ENCODE measurements at regions not wholly inside any gene's neighbourhood (a gene's known extent, or its start where the extent isn't known, plus 50 kb on each side); places are given as distances from the start of the nearest gene placed in this dataset.

DNA sequence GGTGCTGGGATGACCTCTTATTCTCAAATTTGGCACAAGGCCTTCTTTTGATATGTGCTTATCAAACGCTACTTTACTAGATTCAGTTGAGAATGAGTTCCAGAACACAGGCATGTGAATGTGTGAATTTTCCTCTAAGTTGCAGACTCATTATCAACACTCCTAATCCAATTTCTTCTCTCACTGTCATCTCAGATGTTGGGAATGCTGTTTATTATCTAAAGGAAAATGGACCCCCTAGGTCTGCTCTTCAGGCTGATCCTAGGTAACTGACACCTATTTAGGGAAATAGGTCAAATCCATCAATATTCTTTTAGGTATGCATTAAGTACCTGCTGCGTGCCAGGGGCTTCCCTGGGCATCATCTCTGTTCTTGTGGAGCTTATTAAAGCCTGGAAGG, 215.0 kb upstream of the NOX3 start:
- Histone ChIP-seq H3K27me3 (no peaks in the 10 kb centered on the region), H3K9me3 (replicated peaks in 1 of 3) (no peaks in the 10 kb centered on the region), H3K4me1 (replicated peaks in 1 of 2) (no peaks in the 10 kb centered on the region), H3K4me3 (no peak overlapping the region), H3K36me3 (replicated peaks in 1 of 2) (no peaks in the 10 kb centered on the region), H3K27ac (no peak overlapping the region)
- no peak for TF ChIP-seq CTCF (IDR thresholded peaks at IDR 0.05)
- TF ChIP-seq POLR2A (IDR thresholded peaks at IDR 0.05), result no peak
- 81 to 85% (median 83%) methylated on average over 2 of the region's 2 CpGs for WGBS, 4 donors
- no peak for DNase-seq
- intact Hi-C loops (cut with DNase I), result no loop called here

- WGBS, 4 donors, result 58 to 68% (median 63%) methylated on average over 6 of the region's 6 CpGs
- H3K36me3 ChIP-seq (replicated peaks in 1 of 2), result no peaks in the 10 kb centered on the region
- no peak overlapping the region for H3K27ac ChIP-seq
- no peak for TF ChIP-seq CTCF (IDR thresholded peaks at IDR 0.05)
- TF ChIP-seq POLR2A (IDR thresholded peaks at IDR 0.05), result no peak
- DNase-seq, result no peak
- intact Hi-C loops (cut with DNase I), result no loop called here
- no peaks in the 10 kb centered on the region for H3K4me1 ChIP-seq (replicated peaks in 1 of 2)
- H3K4me3 ChIP-seq, result no peak overlapping the region
- H3K9me3 ChIP-seq (replicated peaks in 1 of 3), result no peaks in the 10 kb centered on the region
- no peaks in the 10 kb centered on the region for H3K27me3 ChIP-seq
These were observed 204.8 kb upstream of the NOX3 start for GRCh38 chr6:155660251-155660977.

DNA sequence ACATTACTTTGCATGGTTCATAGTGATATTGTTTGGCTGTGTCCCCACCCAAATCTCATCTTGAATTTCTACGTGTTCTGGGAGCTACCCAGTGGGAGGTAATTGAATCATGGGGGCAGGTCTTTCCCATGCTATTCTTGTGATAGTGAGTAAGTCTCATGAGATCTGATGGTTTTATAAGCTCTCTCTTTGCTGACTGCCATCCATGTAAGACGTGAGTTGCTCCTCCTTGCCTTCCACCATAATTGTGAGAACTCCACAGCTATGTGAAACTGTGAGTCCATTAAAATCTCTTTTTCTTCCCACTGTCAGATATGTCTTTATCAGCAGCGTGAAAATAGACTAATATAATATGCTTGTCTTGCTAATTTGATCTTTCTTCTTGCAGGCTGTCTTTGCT, 200.4 kb upstream of the NOX3 start:
- Histone ChIP-seq H3K9me3 (replicated peaks in 1 of 3) (no peaks in the 10 kb centered on the region), H3K4me3 (no peak overlapping the region), H3K27me3 (no peaks in the 10 kb centered on the region), H3K36me3 (replicated peaks in 1 of 2) (no peaks in the 10 kb centered on the region), H3K27ac (no peak overlapping the region), H3K4me1 (replicated peaks in 1 of 2) (no peaks in the 10 kb centered on the region)
- TF ChIP-seq CTCF (IDR thresholded peaks at IDR 0.05), result no peak
- no peak for TF ChIP-seq POLR2A (IDR thresholded peaks at IDR 0.05)
- 81 to 88% (median 82%) methylated on average over 3 of the region's 3 CpGs for WGBS, 4 donors
- DNase-seq, result no peak
- intact Hi-C loops (cut with DNase I), result no loop called here

GRCh38 chr6:155654474-155654873, 198.8 kb upstream of the NOX3 start:
- Histone ChIP-seq H3K9me3 (replicated peaks in 1 of 3) (no peaks in the 10 kb centered on the region), H3K4me3 (no peak overlapping the region), H3K36me3 (replicated peaks in 1 of 2) (no peaks in the 10 kb centered on the region), H3K4me1 (replicated peaks in 1 of 2) (no peaks in the 10 kb centered on the region), H3K27me3 (no peaks in the 10 kb centered on the region), H3K27ac (no peak overlapping the region)
- no peak for DNase-seq
- intact Hi-C loops (cut with DNase I), result no loop called here
- TF ChIP-seq CTCF (IDR thresholded peaks at IDR 0.05) (no peak), POLR2A (IDR thresholded peaks at IDR 0.05) (no peak)
